HUES64 (cell line): ENCODE measurements at regions not wholly inside any gene's neighbourhood (a gene's known extent, or its start where the extent isn't known, plus 50 kb on each side); places are given as distances from the start of the nearest gene placed in this dataset.

Experiments
- H3K27ac ChIP-seq: 2 replicates; pipeline ENCODE4 v1.7.0; 2013; ENCODE audit warnings: low read depth, low read length, inconsistent platforms
- H3K27me3 ChIP-seq: 2 replicates; pipeline ENCODE4 v1.6.1; 2013; ENCODE audit warnings: mild to moderate bottlenecking, low read length; ENCODE audit not compliant: insufficient read depth
- H3K36me3 ChIP-seq: 2 replicates; pipeline ENCODE4 v1.6.1; 2013; ENCODE audit warnings: mild to moderate bottlenecking, low read length; ENCODE audit not compliant: insufficient read depth
- H3K4me1 ChIP-seq: 2 replicates; pipeline ENCODE4 v1.6.1; 2013; ENCODE audit warnings: mild to moderate bottlenecking, low read length, moderate library complexity; ENCODE audit not compliant: insufficient read depth
- H3K4me3 ChIP-seq: 2 replicates; pipeline ENCODE4 v1.5.1; 2013; ENCODE audit warnings: mild to moderate bottlenecking, low read length, moderate library complexity
- H3K9ac ChIP-seq: 2 replicates; pipeline ENCODE4 v1.6.1; 2013; ENCODE audit warnings: mild to moderate bottlenecking, low read depth, low read length
- H3K9me3 ChIP-seq: 2 replicates; pipeline ENCODE4 v1.6.1; 2013; ENCODE audit warnings: low read depth, low read length; ENCODE audit not compliant: insufficient read depth
- WGBS: fragments of 150-250, 120-280 bp; methylation state at CpG from one replicate; pipeline ENCODE4 v1.1.7; 2013; ENCODE audit warnings: missing lambda C conversion rate; 5-methylcytosine and 5-hydroxymethylcytosine counted together

DNA sequence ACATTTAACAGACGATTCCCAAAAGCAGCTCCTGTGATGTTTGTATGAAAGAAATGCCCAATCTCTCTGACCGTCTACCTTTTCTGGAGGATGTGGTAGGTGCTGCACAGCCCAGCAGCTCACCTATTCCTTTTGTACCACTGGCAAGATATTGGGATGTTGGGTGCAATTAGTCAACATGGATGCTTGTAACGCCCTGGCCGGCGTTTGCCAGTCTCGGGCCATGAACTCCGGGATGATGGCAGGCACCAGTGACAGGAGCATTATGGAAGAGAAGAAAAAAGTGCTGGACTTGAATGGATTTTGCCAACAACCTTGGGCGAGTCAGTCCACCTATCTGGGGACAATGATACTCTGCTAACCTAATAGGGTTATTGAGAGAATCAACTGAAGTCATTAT, 69.0 kb upstream of the ZNF438 start:
- WGBS: 94% methylated on average over 8 of the region's 8 CpGs
- Histone ChIP-seq H3K27ac (no peak overlapping the region), H3K27me3 (no peaks in the 10 kb centered on the region), H3K36me3 (no peaks in the 10 kb centered on the region), H3K9me3 (no peaks in the 10 kb centered on the region), H3K4me1 (peaks cover 4% of the 10 kb centered on the region; the same call in 1 of the 2 replicates), H3K9ac (no peak overlapping the region), H3K4me3 (no peak overlapping the region)

DNA sequence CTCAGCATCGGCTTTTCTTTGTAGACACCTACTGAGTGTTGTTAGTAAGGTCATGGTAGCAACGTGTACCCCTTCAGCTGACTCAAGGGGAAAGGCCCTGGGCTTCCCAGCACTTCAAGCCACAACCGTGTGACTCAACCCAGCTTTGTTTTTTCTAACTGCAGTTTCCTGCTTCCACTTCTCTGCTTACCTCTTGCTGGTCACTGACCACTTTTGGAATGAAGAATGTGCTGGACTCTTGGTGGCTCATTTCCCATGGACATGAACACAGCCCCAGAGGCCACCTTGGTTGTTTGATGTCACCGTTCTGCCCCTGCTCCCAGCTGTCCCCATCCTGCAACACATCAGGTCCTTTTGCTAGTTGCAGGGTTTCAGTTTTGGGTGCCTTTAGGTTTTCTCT, 69.5 kb upstream of the ZNF438 start:
- Histone ChIP-seq H3K9me3 (no peaks in the 10 kb centered on the region), H3K36me3 (no peaks in the 10 kb centered on the region), H3K4me3 (no peak overlapping the region), H3K27me3 (no peaks in the 10 kb centered on the region), H3K9ac (no peak overlapping the region), H3K4me1 (peaks cover 4% of the 10 kb centered on the region; the same call in 1 of the 2 replicates), H3K27ac (no peak overlapping the region)
- WGBS: 70% methylated on average over 4 of the region's 4 CpGs

DNA sequence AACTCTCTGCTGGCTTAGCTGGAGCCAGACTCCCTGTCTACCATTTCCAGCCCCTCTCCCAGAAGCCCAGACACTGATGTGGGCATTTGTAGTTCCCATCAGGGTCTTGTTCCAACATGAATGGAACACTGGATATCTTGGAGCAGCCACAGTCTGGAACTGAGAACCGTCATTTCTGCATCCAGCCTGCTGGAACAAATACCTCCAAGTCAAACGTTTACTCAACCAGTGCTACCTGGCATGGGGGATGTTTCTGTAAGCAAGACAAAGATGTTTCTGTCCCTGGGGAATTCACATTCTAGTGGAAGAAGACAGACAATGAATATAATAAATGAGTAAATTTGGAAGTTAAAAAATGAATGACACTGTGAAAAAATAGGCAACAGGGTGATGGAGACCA, 70.8 kb upstream of the ZNF438 start:
- peaks cover 4% of the 10 kb centered on the region; the same call in 1 of the 2 replicates for H3K4me1 ChIP-seq
- no peak overlapping the region for H3K27ac ChIP-seq
- no peak overlapping the region for H3K4me3 ChIP-seq
- no peaks in the 10 kb centered on the region for H3K36me3 ChIP-seq
- WGBS: 50% methylated on average over 2 of the region's 2 CpGs
- no peaks in the 10 kb centered on the region for H3K27me3 ChIP-seq
- no peaks in the 10 kb centered on the region for H3K9me3 ChIP-seq
- no peak overlapping the region for H3K9ac ChIP-seq

DNA sequence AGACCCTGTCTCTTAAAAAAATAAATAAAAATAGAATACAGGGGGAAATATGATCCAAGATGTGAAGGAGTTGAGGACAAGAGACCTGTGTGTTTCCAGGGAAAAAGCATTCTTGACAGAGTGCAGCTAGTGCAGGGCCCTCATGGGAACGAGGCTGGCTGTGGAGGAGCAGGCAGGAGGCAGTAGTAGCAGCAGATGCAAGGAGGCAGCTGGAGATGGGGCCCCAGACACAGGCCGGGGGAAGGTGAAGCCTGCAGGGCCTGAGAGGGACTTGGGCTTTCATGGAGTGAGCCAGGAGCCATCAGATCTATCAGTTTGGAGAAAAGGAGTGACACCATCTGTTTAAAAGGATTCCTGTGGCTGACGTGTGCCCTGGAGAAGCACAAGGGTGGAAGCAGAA, 71.4 kb upstream of the ZNF438 start:
- H3K9ac ChIP-seq: no peak overlapping the region
- H3K27ac ChIP-seq: no peak overlapping the region
- H3K27me3 ChIP-seq: no peaks in the 10 kb centered on the region
- peaks cover 4% of the 10 kb centered on the region; the same call in 1 of the 2 replicates for H3K4me1 ChIP-seq
- no peak overlapping the region for H3K4me3 ChIP-seq
- H3K36me3 ChIP-seq: no peaks in the 10 kb centered on the region
- WGBS: 79% methylated on average over 3 of the region's 3 CpGs
- no peaks in the 10 kb centered on the region for H3K9me3 ChIP-seq

DNA sequence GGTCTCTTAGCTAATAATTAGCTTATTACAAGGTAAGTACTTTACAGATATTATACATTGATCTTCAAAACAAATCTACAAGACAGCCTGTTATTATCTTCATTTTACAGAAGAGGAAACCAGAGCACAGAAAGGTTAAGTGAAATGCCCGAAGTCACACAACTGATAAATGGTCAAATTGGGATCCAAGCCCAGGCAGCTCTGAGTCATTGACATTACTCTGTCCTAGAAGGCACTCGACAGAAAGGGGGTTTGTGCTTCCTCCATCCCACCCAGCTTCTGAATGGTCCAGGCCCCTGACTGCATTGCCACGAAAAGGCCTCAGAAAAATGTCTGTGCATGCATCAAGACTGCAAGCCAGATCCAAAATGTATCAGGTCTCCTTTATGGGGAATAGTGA, 81.3 kb upstream of the ZNF438 start:
- Histone ChIP-seq H3K27ac (no peak overlapping the region), H3K27me3 (no peaks in the 10 kb centered on the region), H3K36me3 (no peaks in the 10 kb centered on the region), H3K9me3 (no peaks in the 10 kb centered on the region), H3K4me3 (no peak overlapping the region), H3K9ac (no peak overlapping the region), H3K4me1 (no peaks in the 10 kb centered on the region)
- 88% methylated on average over 3 of the region's 3 CpGs for WGBS

DNA sequence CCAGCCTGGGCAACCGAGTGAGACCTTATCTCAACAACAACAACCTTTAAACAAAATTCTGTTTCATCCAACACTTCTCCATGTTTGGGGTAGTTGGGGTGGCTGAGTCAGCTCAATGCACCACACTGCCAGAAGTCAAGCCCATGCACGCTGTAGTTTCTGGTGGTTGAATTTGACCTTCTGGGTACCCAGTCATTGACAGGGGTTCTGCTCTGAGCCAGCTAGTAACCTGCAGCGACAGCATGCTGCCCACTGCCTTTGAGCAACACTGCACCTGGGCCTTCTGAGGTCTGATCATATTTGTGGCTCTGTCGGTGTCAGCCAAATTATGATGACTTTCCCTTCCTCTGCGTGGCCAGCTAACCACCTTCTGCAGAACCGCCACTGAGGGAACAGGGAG, 84.6 kb upstream of the ZNF438 start:
- Histone ChIP-seq H3K27ac (no peak overlapping the region), H3K9ac (no peak overlapping the region), H3K36me3 (no peaks in the 10 kb centered on the region), H3K27me3 (no peaks in the 10 kb centered on the region), H3K4me1 (no peaks in the 10 kb centered on the region), H3K4me3 (no peak overlapping the region), H3K9me3 (no peaks in the 10 kb centered on the region)
- 96% methylated on average over 5 of the region's 6 CpGs for WGBS

DNA sequence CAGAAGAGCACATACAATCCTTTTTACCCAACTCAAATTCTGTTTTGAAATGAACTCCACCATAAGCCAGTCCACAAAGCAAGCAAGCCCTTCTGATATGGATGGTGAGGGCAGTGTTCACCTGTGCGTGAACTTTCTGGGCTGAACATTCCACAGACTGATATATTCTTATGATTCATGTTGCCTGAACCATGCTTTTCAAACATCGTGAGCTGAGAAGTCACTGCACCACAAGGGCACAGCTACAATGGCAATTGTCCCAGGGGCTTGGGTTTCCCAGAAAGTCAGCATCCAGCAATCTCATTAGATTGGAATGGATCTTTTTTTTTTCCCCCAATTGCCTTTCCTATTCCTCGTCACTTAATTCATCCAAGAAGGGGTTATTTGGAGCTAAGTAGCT, 86.9 kb upstream of the ZNF438 start:
- 92% methylated on average over 3 of the region's 3 CpGs for WGBS
- Histone ChIP-seq H3K4me3 (no peak overlapping the region), H3K9ac (no peak overlapping the region), H3K4me1 (no peaks in the 10 kb centered on the region), H3K36me3 (no peaks in the 10 kb centered on the region), H3K27ac (no peak overlapping the region), H3K27me3 (no peaks in the 10 kb centered on the region), H3K9me3 (no peaks in the 10 kb centered on the region)

DNA sequence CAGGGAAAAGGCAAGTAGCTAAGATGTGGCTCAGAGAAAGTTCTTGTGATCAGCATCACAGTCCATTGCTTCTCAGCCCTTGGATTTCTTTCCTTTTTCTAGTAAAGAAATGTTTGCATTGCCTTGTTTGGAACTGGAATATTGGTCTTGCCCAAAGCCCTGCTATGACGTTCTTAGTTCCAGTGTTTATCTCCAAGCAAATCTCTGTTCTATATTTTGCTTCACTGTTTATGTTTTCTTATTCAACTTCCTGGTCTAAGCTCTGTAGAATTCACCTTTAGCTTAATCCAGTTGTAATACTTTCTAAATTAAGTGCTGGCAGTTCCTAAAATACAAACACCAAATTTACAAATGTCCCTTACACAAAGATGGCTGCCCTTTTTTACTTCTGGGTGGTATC, 88.7 kb upstream of the ZNF438 start:
- no peaks in the 10 kb centered on the region for H3K36me3 ChIP-seq
- WGBS: 93% methylated on average over 1 of the region's 1 CpG
- H3K4me3 ChIP-seq: no peak overlapping the region
- H3K9ac ChIP-seq: no peak overlapping the region
- no peak overlapping the region for H3K27ac ChIP-seq
- no peaks in the 10 kb centered on the region for H3K4me1 ChIP-seq
- no peaks in the 10 kb centered on the region for H3K27me3 ChIP-seq
- no peaks in the 10 kb centered on the region for H3K9me3 ChIP-seq

DNA sequence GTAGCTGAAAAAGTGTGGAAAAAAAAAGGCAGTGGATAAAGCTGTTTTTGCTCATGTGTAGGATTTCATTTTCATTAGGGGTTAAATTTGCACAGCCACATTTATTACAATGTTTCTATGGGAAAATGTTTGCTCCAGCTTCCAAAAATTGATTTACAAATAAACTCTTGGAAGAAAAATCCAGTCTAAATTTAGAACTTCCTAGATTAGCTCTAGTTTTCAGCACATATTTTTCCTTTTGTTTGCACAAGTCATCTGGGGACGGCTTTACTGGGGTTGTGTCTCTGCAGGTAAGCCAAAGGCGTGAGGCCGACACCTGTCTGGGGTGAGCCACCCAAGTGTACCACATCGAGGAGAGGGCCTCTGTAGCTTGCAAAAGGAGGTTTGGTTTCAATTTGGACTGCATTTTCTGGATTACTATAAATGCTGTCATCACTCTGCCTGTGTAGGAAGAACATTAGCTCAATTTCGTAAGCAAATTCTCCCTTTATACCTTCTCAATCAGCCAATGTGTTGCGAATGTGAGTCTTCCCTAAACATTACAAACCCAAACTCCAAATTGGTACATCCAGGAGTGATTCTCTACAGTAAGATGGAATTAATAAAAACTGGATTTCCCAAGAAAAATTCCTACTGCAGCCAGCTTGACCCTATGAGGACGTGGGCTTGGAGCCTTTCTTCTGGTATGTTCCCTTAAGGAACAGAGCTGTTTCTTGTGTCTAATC, 89.5 kb upstream of the ZNF438 start:
- Histone ChIP-seq H3K27me3 (no peaks in the 10 kb centered on the region), H3K36me3 (no peaks in the 10 kb centered on the region), H3K27ac (no peak overlapping the region), H3K4me1 (no peaks in the 10 kb centered on the region), H3K9me3 (no peaks in the 10 kb centered on the region), H3K4me3 (no peak overlapping the region), H3K9ac (no peak overlapping the region)
- 96% methylated on average over 7 of the region's 7 CpGs for WGBS

DNA sequence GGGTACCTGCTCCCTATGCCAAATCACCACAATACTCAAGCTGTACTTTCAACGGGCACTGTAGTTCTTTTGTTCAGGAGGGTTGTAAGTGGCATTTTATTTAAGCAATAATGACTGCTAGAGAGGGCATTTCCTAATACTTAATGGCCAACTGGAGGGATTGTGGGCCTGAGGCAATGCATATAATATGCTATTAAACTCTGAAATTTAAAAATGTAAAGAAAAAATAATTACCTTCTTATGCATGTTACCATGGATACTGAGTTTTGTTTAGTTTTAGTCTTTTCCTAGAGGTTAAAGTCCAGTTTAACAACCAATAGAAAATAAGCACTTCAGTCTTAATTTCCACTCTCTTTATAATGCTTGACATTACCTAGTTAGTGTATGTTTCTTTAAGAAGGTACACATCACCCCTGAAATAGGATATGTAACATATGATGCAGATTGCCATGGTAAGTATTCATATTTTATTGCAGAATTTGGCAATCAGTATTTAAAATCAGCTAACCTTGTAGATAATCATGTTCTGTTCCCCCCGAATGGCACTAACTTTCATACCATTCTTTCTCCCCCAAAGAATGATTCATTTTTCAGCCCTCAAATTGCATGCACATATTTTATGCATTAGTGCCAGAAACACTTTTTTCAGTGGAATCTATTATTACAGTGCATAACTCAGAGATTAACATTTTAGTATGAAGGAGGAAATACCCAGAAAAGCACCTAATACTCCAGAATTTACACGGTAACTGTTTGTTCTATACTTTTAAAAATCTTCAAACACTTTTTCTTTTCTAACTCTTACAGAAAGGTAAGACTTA, 90.3 kb upstream of the ZNF438 start:
- Histone ChIP-seq H3K4me3 (no peak overlapping the region), H3K27ac (no peak overlapping the region), H3K36me3 (no peaks in the 10 kb centered on the region), H3K27me3 (no peaks in the 10 kb centered on the region), H3K9me3 (no peaks in the 10 kb centered on the region), H3K4me1 (no peaks in the 10 kb centered on the region), H3K9ac (no peak overlapping the region)
- WGBS: 97% methylated on average over 3 of the region's 3 CpGs

DNA sequence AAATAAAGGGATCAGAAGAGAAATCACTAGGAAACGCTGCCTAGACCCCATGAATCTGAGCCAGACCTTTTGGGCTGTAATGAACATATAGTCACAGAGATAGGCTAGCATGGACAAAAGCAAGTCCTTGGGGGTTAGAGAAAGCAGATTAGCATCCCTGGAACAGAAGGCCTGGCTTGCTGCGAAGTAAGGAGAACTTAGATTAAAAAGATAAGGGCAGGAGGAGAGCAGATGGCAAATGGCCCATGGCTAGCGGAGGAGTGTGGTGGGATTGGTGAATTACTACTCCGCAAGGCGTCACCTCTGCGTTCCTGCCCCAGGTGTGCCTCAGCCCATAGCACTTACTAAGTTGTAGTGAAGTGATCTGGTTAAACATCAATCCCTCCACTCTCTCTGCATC, 92.3 kb upstream of the ZNF438 start:
- WGBS: 96% methylated on average over 6 of the region's 6 CpGs
- Histone ChIP-seq H3K4me1 (peaks cover 2% of the 10 kb centered on the region), H3K4me3 (no peak overlapping the region), H3K9me3 (no peaks in the 10 kb centered on the region), H3K9ac (no peak overlapping the region), H3K27me3 (no peaks in the 10 kb centered on the region), H3K36me3 (no peaks in the 10 kb centered on the region), H3K27ac (no peak overlapping the region)
